GM23338 (cell line): ENCODE measurements at regions not wholly inside any gene's neighbourhood (a gene's known extent, or its start where the extent isn't known, plus 50 kb on each side); places are given as distances from the start of the nearest gene placed in this dataset.
"Not testable (repeated sequence)": the region's sequence is repeated elsewhere in the genome, so short reads cannot be mapped to it uniquely, and the experiment has no call there.

Experiments
- ATAC-seq: fragments of 200-7000 bp; cut with Tn5 transposase; 3 replicates; pipeline ENCODE4 v1.9.1; 2020
- DNase-seq: peaks from one replicate; pipeline ENCODE4 v3.0.0-alpha.2; 2015; ENCODE audit warnings: low spot score
- H2AFZ ChIP-seq: fragments of 200-600 bp; sonication (generic); 2 replicates; pipeline ENCODE4 v1.8.0; 2016; ENCODE audit warnings: antibody characterized with exemption, mild to moderate bottlenecking, moderate library complexity
- H3F3A ChIP-seq: fragments of 200-600 bp; sonication (generic); replicated peaks from 2 replicates; pipeline ENCODE4 v1.8.0; 2017; ENCODE audit warnings: antibody characterized with exemption, mixed run types, low read depth
- H3K27ac ChIP-seq: fragments of 200-600 bp; sonication (generic); 2 replicates; pipeline ENCODE4 v1.6.1; 2016; ENCODE audit warnings: low read depth
- H3K27me3 ChIP-seq: fragments of 200-600 bp; sonication (generic); 2 replicates; pipeline ENCODE4 v1.8.0; 2016; ENCODE audit warnings: mild to moderate bottlenecking, mixed run types, moderate library complexity; ENCODE audit not compliant: insufficient read depth
- H3K36me3 ChIP-seq: fragments of 200-600 bp; sonication (generic); 2 replicates; pipeline ENCODE4 v1.8.0; 2016; ENCODE audit warnings: mild to moderate bottlenecking; ENCODE audit not compliant: insufficient read depth
- H3K4me1 ChIP-seq: fragments of 200-600 bp; sonication (generic); 2 replicates; pipeline ENCODE4 v1.8.0; 2016; ENCODE audit warnings: mild to moderate bottlenecking, moderate library complexity; ENCODE audit not compliant: insufficient read depth
- H3K4me2 ChIP-seq: fragments of 200-600 bp; sonication (generic); 2 replicates; pipeline ENCODE4 v1.7.1; 2017; ENCODE audit warnings: mixed run types
- H3K4me3 ChIP-seq: fragments of 200-600 bp; sonication (generic); 2 replicates; pipeline ENCODE4 v1.6.1; 2016; ENCODE audit warnings: mixed run types
- H3K79me2 ChIP-seq: fragments of 200-600 bp; sonication (generic); replicated peaks from 2 replicates; pipeline ENCODE4 v1.8.0; 2017; ENCODE audit warnings: mild to moderate bottlenecking; ENCODE audit not compliant: insufficient read depth
- H3K9me2 ChIP-seq: fragments of 200-600 bp; sonication (generic); 2 replicates; pipeline ENCODE4 v1.8.0; 2017; ENCODE audit not compliant: insufficient read depth
- H4K20me1 ChIP-seq: fragments of 200-600 bp; sonication (generic); replicated peaks from 2 replicates; pipeline ENCODE4 v1.8.0; 2017; ENCODE audit warnings: mild to moderate bottlenecking; ENCODE audit not compliant: insufficient read depth
- H3K27ac Mint-ChIP-seq: 2 replicates; pipeline ENCODE4 v1.8.0; 2020; ENCODE audit warnings: inconsistent platforms, mild to moderate bottlenecking, moderate library complexity, mixed read lengths
- H3K27me3 Mint-ChIP-seq: 3 replicates; pipeline ENCODE4 v1.8.0; 2022; ENCODE audit warnings: low read depth, mild to moderate bottlenecking, moderate library complexity, mixed read lengths, inconsistent platforms; ENCODE audit not compliant: insufficient read depth, poor library complexity
- H3K36me3 Mint-ChIP-seq: 3 replicates; pipeline ENCODE4 v1.8.0; 2021; ENCODE audit warnings: low read depth, mild to moderate bottlenecking, inconsistent platforms, moderate library complexity, mixed read lengths
- H3K4me1 Mint-ChIP-seq: 3 replicates; pipeline ENCODE4 v1.8.0; 2020; ENCODE audit warnings: mild to moderate bottlenecking, inconsistent platforms, mixed read lengths
- H3K4me3 Mint-ChIP-seq: 3 replicates; pipeline ENCODE4 v1.8.0; 2021; ENCODE audit warnings: moderate library complexity, mild to moderate bottlenecking, inconsistent platforms, mixed read lengths
- H3K9me3 Mint-ChIP-seq: 3 replicates; pipeline ENCODE4 v1.8.0; 2020; ENCODE audit warnings: moderate library complexity, mild to moderate bottlenecking, inconsistent platforms, mixed read lengths

DNA sequence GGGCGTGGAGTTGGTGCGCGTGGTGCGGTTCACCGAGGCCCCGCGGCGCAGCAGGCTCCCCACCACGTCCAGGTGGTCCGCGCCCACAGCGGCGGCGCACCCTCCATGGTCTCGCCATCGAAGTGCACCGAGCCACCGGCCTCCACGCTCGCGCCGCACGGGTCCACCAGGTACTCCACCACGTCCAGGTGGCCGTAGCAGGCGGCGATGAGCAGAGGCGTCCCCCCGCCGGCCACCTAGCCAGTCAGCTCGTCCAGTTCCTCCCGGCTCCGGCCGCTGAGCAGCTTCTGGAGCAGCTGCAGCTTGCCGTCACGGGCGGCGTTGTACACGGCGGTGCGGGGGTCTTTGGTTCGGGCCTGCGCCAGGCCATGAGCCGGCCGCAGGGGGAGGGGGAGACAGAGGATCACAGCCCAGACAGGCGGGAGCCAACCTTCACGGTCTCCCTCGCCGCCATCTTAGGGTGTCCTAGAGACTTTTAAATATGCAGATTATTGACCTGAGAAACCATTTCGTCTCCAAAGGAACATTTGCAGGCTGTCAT is 149.8 kb downstream of the POTEC start:
- H3K36me3 Mint-ChIP-seq, DNase-seq, H4K20me1 ChIP-seq, H3K9me2 ChIP-seq, H3K27ac Mint-ChIP-seq, H3K36me3 ChIP-seq, H3K79me2 ChIP-seq, H2AFZ ChIP-seq, H3K4me1 Mint-ChIP-seq, H3K4me1 ChIP-seq, H3K27me3 Mint-ChIP-seq, H3K27me3 ChIP-seq, H3K27ac ChIP-seq, ATAC-seq, H3K4me3 Mint-ChIP-seq, H3K4me2 ChIP-seq, H3F3A ChIP-seq, H3K4me3 ChIP-seq: not testable (repeated sequence)
- peaks cover 47% of the 10 kb centered on the region for H3K9me3 Mint-ChIP-seq

DNA sequence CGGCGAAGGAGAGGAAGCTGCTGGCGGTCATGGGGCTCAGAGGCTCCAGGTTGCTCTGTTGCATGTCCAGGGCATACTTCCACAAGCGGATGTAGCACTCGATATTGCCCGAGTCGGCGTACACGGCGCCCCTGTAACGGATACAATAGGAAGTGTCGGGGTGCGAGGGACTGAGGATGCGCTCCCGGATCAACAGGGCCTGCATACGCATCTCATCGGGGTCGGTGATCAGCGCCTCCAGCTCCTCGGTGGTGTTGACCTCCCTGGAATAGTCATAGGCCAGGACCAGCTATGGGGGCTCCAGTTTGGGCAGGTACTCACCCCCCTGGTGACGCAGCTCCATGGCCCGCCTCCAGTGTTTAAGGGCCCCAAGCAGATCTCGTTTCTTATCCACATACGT is 150.8 kb downstream of the POTEC start:
- not testable (repeated sequence) for H3K36me3 Mint-ChIP-seq, H3K79me2 ChIP-seq, DNase-seq, H3K27ac Mint-ChIP-seq, H3K9me2 ChIP-seq, H3K27me3 Mint-ChIP-seq, H4K20me1 ChIP-seq, H3K4me3 ChIP-seq, H3K4me2 ChIP-seq, H3K27ac ChIP-seq, H3K4me1 Mint-ChIP-seq, H3F3A ChIP-seq, H3K4me3 Mint-ChIP-seq, H3K36me3 ChIP-seq, ATAC-seq, H3K4me1 ChIP-seq, H3K27me3 ChIP-seq, H2AFZ ChIP-seq
- peaks cover 38% of the 10 kb centered on the region for H3K9me3 Mint-ChIP-seq

DNA sequence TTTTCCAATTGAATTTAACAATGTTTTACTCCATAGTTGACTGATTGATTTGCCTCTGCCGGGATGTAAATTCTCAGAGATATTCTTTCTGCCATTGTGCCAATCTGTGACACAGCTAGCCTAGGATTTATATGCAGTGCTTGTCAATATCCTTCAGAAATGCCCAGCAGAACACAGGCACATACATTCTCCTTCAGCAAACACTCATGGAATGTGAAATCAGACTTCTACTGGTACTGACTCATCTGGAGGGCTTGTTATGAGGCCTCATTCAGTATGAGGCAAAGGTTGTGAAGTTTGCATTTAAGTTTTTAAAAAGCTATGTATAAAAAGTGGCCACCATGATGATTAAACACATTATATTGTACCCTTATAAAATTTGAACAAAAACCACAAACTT is 158.4 kb downstream of the POTEC start:
- not testable (repeated sequence) for DNase-seq, H3K27me3 ChIP-seq, H3K27me3 Mint-ChIP-seq, H3K36me3 ChIP-seq, H3K79me2 ChIP-seq, H3K4me3 Mint-ChIP-seq, H3K4me3 ChIP-seq, H2AFZ ChIP-seq, H3K27ac Mint-ChIP-seq, H3K36me3 Mint-ChIP-seq, H3K4me1 Mint-ChIP-seq, H3F3A ChIP-seq, H3K4me2 ChIP-seq, H4K20me1 ChIP-seq, ATAC-seq, H3K9me2 ChIP-seq, H3K27ac ChIP-seq, H3K4me1 ChIP-seq
- peaks cover 18% of the 10 kb centered on the region for H3K9me3 Mint-ChIP-seq

DNA sequence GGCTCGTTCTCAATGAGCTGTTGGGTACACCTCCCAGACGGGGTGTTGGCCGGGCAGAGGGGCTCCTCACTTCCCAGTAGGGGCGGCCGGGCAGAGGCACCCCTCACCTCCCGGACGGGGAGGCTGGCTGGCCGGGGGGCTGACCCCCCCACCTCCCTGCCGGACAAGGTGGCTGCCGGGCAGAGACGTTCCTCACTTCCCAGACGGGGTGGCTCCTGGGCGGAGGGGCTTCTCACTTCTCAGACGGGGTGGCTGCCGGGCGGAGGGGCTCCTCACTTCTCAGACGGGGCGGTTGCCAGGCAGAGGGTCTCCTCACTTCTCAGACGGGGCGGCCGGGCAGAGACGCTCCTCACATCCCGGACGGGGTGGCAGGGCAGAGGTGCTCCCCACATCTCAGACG is 160.7 kb downstream of the POTEC start:
- H3K36me3 Mint-ChIP-seq, H3K4me1 ChIP-seq, ATAC-seq, H3K4me2 ChIP-seq, H3K4me1 Mint-ChIP-seq, H3K36me3 ChIP-seq, H3K9me2 ChIP-seq, H3K27me3 ChIP-seq, DNase-seq, H3K27me3 Mint-ChIP-seq, H3K4me3 ChIP-seq, H2AFZ ChIP-seq, H3K27ac ChIP-seq, H3K79me2 ChIP-seq, H3F3A ChIP-seq, H4K20me1 ChIP-seq, H3K27ac Mint-ChIP-seq, H3K4me3 Mint-ChIP-seq: not testable (repeated sequence)
- H3K9me3 Mint-ChIP-seq: peaks cover 32% of the 10 kb centered on the region

DNA sequence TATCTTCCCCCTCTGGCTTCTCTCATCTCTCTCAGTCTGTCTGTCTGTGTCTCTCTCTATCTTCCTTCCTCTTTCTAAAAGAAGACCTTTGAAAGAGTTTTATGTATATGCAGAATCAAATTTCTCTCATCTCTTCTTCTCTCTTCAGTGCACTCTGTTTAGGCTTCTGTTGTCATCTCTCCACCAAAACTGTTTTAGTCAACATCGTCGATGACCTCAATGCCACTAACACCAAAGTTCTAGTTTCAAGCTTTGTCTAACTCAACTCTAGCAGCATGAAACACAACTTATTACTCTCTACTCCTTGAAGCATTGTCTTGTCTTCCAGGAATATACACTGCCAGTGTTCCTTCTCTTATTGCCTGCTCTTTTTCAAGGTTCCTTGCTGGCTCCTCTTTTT is 163.9 kb downstream of the POTEC start:
- H3K4me3 ChIP-seq, H4K20me1 ChIP-seq, H3K27me3 ChIP-seq, H3K36me3 ChIP-seq, H3K27ac Mint-ChIP-seq, ATAC-seq, H3K27me3 Mint-ChIP-seq, H3K4me3 Mint-ChIP-seq, H3K9me2 ChIP-seq, H3K79me2 ChIP-seq, DNase-seq, H3K4me2 ChIP-seq, H3K4me1 ChIP-seq, H3K36me3 Mint-ChIP-seq, H3K27ac ChIP-seq, H2AFZ ChIP-seq, H3F3A ChIP-seq, H3K4me1 Mint-ChIP-seq: not testable (repeated sequence)
- peaks cover 42% of the 10 kb centered on the region for H3K9me3 Mint-ChIP-seq

DNA sequence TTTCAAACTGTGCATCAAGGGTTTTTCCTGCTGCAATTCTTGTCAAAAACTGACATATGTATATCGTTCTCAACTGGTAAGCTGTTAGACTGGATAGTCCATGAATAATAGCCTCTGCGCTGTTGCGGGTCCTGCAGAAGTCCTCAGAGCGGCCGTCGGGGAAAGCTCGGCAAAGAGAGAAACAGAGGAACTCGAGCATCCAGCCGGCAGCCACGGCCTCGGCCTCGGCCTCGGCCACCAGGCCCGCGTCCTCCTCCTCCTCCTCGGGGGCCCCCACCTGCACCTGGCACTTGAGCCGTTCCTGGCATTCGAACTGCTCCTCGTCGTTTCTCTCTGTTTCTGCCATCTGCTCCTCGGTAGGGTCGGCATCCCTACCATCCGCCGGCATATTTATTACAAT is 165.0 kb downstream of the POTEC start:
- H3F3A ChIP-seq, H3K4me3 Mint-ChIP-seq, H3K36me3 ChIP-seq, H3K36me3 Mint-ChIP-seq, H3K4me2 ChIP-seq, H3K27me3 Mint-ChIP-seq, H2AFZ ChIP-seq, H3K27ac ChIP-seq, H3K4me1 Mint-ChIP-seq, DNase-seq, H3K9me2 ChIP-seq, ATAC-seq, H4K20me1 ChIP-seq, H3K4me3 ChIP-seq, H3K4me1 ChIP-seq, H3K27ac Mint-ChIP-seq, H3K27me3 ChIP-seq, H3K79me2 ChIP-seq: not testable (repeated sequence)
- H3K9me3 Mint-ChIP-seq: peaks cover 38% of the 10 kb centered on the region

DNA sequence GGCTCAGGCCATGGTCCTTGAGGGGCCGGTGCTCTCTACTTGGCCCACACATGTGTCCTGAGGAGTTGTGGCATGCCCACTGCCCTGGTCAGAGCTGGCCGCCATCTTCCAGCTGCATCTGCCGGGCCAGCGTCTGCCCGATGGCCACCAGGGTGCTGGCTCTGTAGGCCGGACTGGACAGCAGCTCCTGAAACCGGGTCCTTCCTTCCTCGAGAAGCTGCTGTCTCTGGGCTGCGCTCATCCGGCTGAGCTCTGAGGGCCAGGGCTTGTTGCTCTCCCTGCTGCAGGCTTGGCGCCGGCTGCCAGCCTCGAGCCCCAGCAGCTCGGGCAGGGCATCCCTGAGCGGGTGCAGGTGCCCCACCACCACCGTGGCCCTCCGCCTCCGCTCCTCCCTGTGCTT is 182.1 kb downstream of the POTEC start:
- peaks cover 41% of the 10 kb centered on the region for H3K9me3 Mint-ChIP-seq
- not testable (repeated sequence) for H3K4me3 Mint-ChIP-seq, H3K4me2 ChIP-seq, H4K20me1 ChIP-seq, H3K79me2 ChIP-seq, H3K4me1 ChIP-seq, H3F3A ChIP-seq, H3K36me3 Mint-ChIP-seq, H3K9me2 ChIP-seq, H3K27ac Mint-ChIP-seq, H3K27me3 Mint-ChIP-seq, H2AFZ ChIP-seq, H3K36me3 ChIP-seq, H3K4me1 Mint-ChIP-seq, H3K27me3 ChIP-seq, H3K4me3 ChIP-seq, ATAC-seq, H3K27ac ChIP-seq
- DNase-seq: peak; percentile 0
